LNCAP (cell line): ENCODE measurements at regions not wholly inside any gene's neighbourhood (a gene's known extent, or its start where the extent isn't known, plus 50 kb on each side); places are given as distances from the start of the nearest gene placed in this dataset.

ENCODE experiments used
- TF ChIP-seq, protein P1 (sequence below): fragments of 450-650 bp; IDR thresholded peaks from 2 replicates; pipeline ENCODE4 v1.5.1; 2017; ENCODE audit warnings: mild to moderate bottlenecking

DNA sequence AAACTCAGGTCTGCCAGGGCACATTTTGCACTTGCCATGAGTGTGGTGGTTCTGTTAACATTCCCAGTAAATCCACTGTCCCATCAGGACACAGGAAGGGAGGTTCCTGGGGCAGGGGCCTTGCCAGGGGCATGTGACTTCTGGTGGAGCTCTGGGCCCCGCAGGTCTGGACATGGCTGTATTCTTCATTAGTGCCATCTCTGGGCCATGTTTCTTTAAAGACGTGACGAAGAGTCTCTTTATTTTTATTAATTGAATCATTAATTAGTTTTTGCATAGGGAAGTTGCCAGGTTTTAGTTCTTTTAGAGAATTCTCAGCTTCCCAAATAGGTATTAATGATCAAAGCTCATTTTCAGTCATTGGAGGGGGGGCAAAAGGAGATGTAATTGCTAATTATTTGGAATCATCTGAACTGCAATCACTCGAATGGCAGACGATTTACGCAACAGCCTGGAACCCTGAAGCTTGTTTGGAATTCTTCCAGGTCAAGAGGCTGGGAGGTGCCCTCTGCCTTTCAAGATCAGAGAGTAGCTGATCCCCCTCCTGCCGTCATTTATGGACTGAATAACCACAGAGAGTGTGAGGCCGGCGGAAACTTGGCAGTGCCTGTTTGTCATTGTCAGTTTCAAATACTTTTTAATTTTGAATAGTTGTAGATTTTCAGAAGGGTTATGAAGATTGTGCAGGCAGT is 106.2 kb downstream of the RTP5 start:
- TF ChIP-seq, protein P1, sequence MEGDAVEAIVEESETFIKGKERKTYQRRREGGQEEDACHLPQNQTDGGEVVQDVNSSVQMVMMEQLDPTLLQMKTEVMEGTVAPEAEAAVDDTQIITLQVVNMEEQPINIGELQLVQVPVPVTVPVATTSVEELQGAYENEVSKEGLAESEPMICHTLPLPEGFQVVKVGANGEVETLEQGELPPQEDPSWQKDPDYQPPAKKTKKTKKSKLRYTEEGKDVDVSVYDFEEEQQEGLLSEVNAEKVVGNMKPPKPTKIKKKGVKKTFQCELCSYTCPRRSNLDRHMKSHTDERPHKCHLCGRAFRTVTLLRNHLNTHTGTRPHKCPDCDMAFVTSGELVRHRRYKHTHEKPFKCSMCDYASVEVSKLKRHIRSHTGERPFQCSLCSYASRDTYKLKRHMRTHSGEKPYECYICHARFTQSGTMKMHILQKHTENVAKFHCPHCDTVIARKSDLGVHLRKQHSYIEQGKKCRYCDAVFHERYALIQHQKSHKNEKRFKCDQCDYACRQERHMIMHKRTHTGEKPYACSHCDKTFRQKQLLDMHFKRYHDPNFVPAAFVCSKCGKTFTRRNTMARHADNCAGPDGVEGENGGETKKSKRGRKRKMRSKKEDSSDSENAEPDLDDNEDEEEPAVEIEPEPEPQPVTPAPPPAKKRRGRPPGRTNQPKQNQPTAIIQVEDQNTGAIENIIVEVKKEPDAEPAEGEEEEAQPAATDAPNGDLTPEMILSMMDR, result no peak

- TF ChIP-seq, protein P1, result no peak
Observed at GRCh38 chr2:241976296-241976695, 106.8 kb downstream of the RTP5 start.

DNA sequence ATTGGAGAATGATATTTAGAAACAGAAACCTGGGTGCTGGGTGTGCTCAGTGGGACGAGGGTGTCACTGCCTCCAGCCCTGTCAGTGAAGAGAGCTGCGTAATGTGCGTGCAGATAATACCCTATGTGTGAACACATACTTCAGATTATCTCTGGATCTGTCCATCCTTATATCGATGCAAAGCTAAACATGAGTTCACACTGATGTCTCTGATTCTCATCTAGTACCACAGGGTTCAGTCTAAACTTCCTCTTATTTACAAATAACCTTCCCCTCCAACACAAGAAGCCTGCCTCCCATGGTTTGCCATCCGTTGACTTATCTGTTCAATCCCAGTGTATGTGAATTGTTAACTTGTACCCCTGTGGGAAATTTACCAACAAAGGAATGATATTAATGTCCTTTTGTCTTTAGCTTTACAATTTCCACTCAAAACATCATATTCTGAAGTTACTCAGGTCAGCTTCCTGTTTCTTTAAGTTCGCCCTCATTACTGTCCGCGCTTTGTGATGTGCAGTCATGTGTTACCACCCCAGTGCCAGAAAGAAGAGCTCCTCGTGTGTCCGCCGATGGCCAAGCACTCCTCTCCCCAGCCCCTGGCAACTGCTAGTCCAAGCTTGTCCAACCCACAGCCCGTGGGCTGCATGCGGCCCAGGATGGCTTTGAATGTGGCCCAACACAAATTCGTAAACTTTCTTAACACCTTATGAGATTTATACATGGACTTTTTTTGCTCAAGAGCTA is 108.2 kb downstream of the RTP5 start:
- TF ChIP-seq, protein P1, result no peak

DNA sequence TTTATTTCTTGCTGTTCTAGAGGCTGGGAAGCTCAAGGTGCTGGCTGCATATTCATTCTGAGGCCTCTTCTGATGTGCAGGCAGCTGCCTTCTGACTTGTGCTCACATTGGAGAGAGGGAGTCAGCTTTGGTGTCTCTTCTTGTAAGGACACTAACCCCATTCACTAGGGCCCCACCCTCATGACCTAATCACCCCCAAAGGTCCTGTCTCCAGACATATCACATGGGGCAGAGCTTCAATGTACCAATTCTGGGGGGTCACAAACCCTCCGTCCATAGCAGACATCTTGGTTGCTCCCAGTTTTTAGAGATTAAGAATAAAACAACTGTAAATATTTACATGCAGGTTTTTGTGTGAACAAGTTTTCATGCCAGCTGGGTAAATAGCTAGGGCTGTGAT is 109.1 kb downstream of the RTP5 start:
- TF ChIP-seq, protein P1, result no peak

DNA sequence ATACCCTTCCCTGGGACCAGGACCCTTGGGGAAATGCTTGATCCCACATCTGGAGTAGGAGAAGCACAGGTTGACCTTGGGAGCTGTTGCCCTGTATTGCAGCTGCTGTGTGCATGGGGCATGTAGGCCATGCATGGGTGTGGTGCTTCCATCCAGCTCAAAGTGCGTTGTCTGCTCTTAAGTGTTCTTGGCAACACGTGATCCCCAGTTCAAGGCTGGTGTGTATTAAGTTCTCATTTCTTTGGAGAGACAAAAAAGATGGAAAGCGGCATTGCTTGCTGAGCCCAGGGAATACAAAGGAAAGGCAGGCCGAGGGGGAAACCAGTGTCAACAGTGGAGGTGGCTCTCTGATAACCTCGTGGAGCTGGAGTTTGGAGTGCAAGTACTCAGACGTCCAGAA is 110.7 kb downstream of the RTP5 start:
- TF ChIP-seq, protein P1, result no peak

DNA sequence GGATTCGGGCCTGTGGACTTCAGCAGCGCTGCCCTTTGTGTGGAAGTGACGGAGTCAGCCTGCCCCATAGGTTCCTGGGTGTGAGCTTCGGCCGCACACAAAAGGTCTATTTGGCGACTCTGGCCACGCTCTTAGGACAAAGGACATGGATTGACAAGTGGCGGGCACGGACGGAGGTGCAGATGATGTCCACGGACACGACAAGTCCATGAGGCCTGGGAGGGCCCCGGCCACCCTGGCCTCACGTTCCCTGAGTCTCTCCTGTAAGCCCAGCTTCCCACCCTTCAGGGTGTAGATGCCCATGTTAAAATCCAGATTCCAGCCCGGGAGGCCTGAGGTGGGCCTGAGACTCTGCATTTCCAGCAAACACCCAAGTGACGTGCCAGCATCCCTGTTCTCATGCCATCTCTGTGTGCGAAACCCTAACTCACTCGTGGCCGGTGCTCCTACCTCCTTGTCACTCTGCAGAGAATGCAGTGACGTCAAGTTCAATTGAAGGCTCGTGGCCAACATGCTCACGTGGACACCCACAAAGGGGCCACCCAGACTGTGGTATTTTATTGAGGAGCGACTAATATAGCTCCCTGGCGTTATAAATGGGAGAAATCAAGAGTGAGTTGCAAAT is 111.7 kb downstream of the RTP5 start:
- TF ChIP-seq, protein P1, result no peak

GRCh38 chr2:241982706-241983570 is 113.4 kb downstream of the RTP5 start:
- TF ChIP-seq, protein P1, result no peak
